H9 (cell line): ENCODE measurements at regions not wholly inside any gene's neighbourhood (a gene's known extent, or its start where the extent isn't known, plus 50 kb on each side); places are given as distances from the start of the nearest gene placed in this dataset.

Experiments
- DNase-seq: peaks from one replicate; pipeline ENCODE4 v3.0.0-alpha.2; 2017
- H2AFZ ChIP-seq: one replicate; pipeline ENCODE4 v1.6.1; 2013; ENCODE audit warnings: mild to moderate bottlenecking, low read length, control low read depth, moderate library complexity
- H2AK5ac ChIP-seq: 2 replicates; pipeline ENCODE4 v1.6.1; 2013; ENCODE audit warnings: low read length, control low read depth, mixed read lengths; ENCODE audit not compliant: insufficient read length
- H2BK120ac ChIP-seq: one replicate; pipeline ENCODE4 v1.6.1; 2013; ENCODE audit warnings: low read depth, mild to moderate bottlenecking, low read length, control low read depth, inconsistent platforms; ENCODE audit not compliant: poor library complexity, severe bottlenecking
- H2BK12ac ChIP-seq: 2 replicates; pipeline ENCODE4 v1.6.1; 2013; ENCODE audit warnings: low read length, control low read depth, mixed read lengths, low read depth; ENCODE audit not compliant: insufficient read length
- H2BK15ac ChIP-seq: 2 replicates; pipeline ENCODE4 v1.6.1; 2013; ENCODE audit warnings: low read depth, low read length, control low read depth
- H2BK20ac ChIP-seq: one replicate; pipeline ENCODE4 v1.6.1; 2013; ENCODE audit warnings: low read depth, mild to moderate bottlenecking, low read length, control low read depth, inconsistent platforms; ENCODE audit not compliant: poor library complexity, severe bottlenecking
- H2BK5ac ChIP-seq: 2 replicates; pipeline ENCODE4 v1.6.1; 2013; ENCODE audit warnings: low read length, control low read depth, mixed read lengths; ENCODE audit not compliant: insufficient read length
- H3K14ac ChIP-seq: 2 replicates; pipeline ENCODE4 v1.6.1; 2013; ENCODE audit warnings: low read length, control low read depth; ENCODE audit not compliant: insufficient read depth
- H3K18ac ChIP-seq: 2 replicates; pipeline ENCODE4 v1.6.1; 2013; ENCODE audit warnings: low read depth, mild to moderate bottlenecking, mixed read lengths, low read length, control low read depth; ENCODE audit not compliant: insufficient read length
- H3K23ac ChIP-seq: 2 replicates; pipeline ENCODE4 v1.6.1; 2013; ENCODE audit warnings: low read length, control low read depth, mixed read lengths, low read depth; ENCODE audit not compliant: insufficient read length
- H3K23me2 ChIP-seq: 2 replicates; pipeline ENCODE4 v1.6.1; 2013; ENCODE audit warnings: low read depth, mild to moderate bottlenecking, mixed read lengths, low read length, control low read depth; ENCODE audit not compliant: insufficient read length, poor library complexity, severe bottlenecking
- H3K27ac ChIP-seq: 2 replicates; pipeline ENCODE4 v1.5.1; 2013; ENCODE audit warnings: low read length, control low read depth, mixed read lengths, low read depth; ENCODE audit not compliant: insufficient read length
- H3K27me3 ChIP-seq: 2 replicates; pipeline ENCODE4 v1.6.1; 2013; ENCODE audit warnings: low read length, control low read depth, inconsistent platforms; ENCODE audit not compliant: insufficient read depth
- H3K4ac ChIP-seq: 2 replicates; pipeline ENCODE4 v1.6.1; 2013; ENCODE audit warnings: low read depth, mild to moderate bottlenecking, control low read depth, inconsistent platforms, low read length, moderate library complexity
- H3K4me1 ChIP-seq: 2 replicates; pipeline ENCODE4 v1.6.1; 2013; ENCODE audit warnings: low read length, control low read depth, inconsistent platforms; ENCODE audit not compliant: insufficient read depth
- H3K4me2 ChIP-seq: 2 replicates; pipeline ENCODE4 v1.6.1; 2013; ENCODE audit warnings: low read length, control low read depth, mixed read lengths; ENCODE audit not compliant: insufficient read length, insufficient read depth
- H3K56ac ChIP-seq: 2 replicates; pipeline ENCODE4 v1.6.1; 2013; ENCODE audit warnings: low read depth, mild to moderate bottlenecking, mixed read lengths, low read length, control low read depth; ENCODE audit not compliant: insufficient read length
- H3K79me1 ChIP-seq: 2 replicates; pipeline ENCODE4 v1.6.1; 2013; ENCODE audit warnings: low read depth, mild to moderate bottlenecking, moderate library complexity, low read length, control low read depth, inconsistent platforms; ENCODE audit not compliant: insufficient read depth, poor library complexity, severe bottlenecking
- H3K79me2 ChIP-seq: 2 replicates; pipeline ENCODE4 v1.6.1; 2013; ENCODE audit warnings: low read length, control low read depth, inconsistent platforms; ENCODE audit not compliant: insufficient read depth
- H3K9ac ChIP-seq: 2 replicates; pipeline ENCODE4 v1.6.1; 2013; ENCODE audit warnings: low read length, control low read depth, mixed read lengths; ENCODE audit not compliant: insufficient read length; ENCODE audit errors: extremely low read depth
- H3K9me3 ChIP-seq: one replicate; pipeline ENCODE4 v1.6.1; 2013; ENCODE audit warnings: low read depth, low read length, inconsistent platforms; ENCODE audit not compliant: control insufficient read depth
- H3T11ph ChIP-seq: one replicate; pipeline ENCODE4 v1.6.1; 2013; ENCODE audit warnings: mild to moderate bottlenecking, low read length, control low read depth, inconsistent platforms
- H4K20me1 ChIP-seq: one replicate; pipeline ENCODE4 v1.6.1; 2013; ENCODE audit not compliant: control insufficient read depth, insufficient read length, insufficient read depth
- H4K5ac ChIP-seq: 2 replicates; pipeline ENCODE4 v1.6.1; 2013; ENCODE audit warnings: low read depth, mild to moderate bottlenecking, mixed read lengths, low read length, control low read depth; ENCODE audit not compliant: insufficient read length
- H4K8ac ChIP-seq: replicated peaks from 2 replicates; pipeline ENCODE4 v1.6.1; 2013; ENCODE audit warnings: low read length, control low read depth, mixed read lengths, low read depth; ENCODE audit not compliant: insufficient read length
- H4K91ac ChIP-seq: 2 replicates; pipeline ENCODE4 v1.6.1; 2013; ENCODE audit warnings: low read depth, mild to moderate bottlenecking, moderate library complexity, mixed read lengths, low read length, control low read depth; ENCODE audit not compliant: insufficient read length
- H3K27ac Mint-ChIP-seq, 3 experiments: 2 replicates in 2 of 3; 3 replicates in 1 of 3; pipeline ENCODE4 v1.8.0; 2020 to 2021; ENCODE audit warnings: mixed read lengths in 3 of 3, mild to moderate bottlenecking in 1 of 3, moderate library complexity in 1 of 3
- H3K27me3 Mint-ChIP-seq: 2 replicates; pipeline ENCODE4 v1.8.0; 2021; ENCODE audit warnings: low read depth, mild to moderate bottlenecking, moderate library complexity, mixed read lengths
- H3K36me3 Mint-ChIP-seq, 3 experiments: 2 replicates in 2 of 3; 3 replicates in 1 of 3; pipeline ENCODE4 v1.8.0; 2020 to 2021; ENCODE audit warnings: low read depth in 3 of 3, mixed read lengths in 3 of 3; ENCODE audit not compliant: insufficient read depth in 1 of 3
- H3K4me1 Mint-ChIP-seq, 2 experiments: 2 replicates each; pipeline ENCODE4 v1.8.0; 2020; ENCODE audit warnings: mixed read lengths in 2 of 2
- H3K4me3 Mint-ChIP-seq, 2 experiments: 2 replicates in 1 of 2; 3 replicates in 1 of 2; pipeline ENCODE4 v1.8.0; 2020 to 2021; ENCODE audit warnings: mild to moderate bottlenecking in 2 of 2, mixed read lengths in 2 of 2, moderate library complexity in 1 of 2
- H3K9me3 Mint-ChIP-seq, 2 experiments: 2 replicates in 1 of 2; 3 replicates in 1 of 2; pipeline ENCODE4 v1.8.0; 2020; ENCODE audit warnings: mild to moderate bottlenecking in 2 of 2, mixed read lengths in 2 of 2, moderate library complexity in 1 of 2
- CTCF ChIP-seq: fragments of 200-600 bp; sonication (generic); conservative IDR thresholded peaks from 3 replicates; pipeline ENCODE4 v1.8.0; 2021; ENCODE audit warnings: antibody characterized with exemption, mild to moderate bottlenecking
- WGBS: extraction: QIAGEN DNeasy Blood & Tissue Kit; methylation state at CpG from one replicate; pipeline ENCODE4 v1.1.7; 2013; ENCODE audit warnings: missing lambda C conversion rate, low lambda C conversion rate, mixed read lengths; ENCODE audit not compliant: insufficient read length; ENCODE audit errors: extremely low coverage; 5-methylcytosine and 5-hydroxymethylcytosine counted together

DNA sequence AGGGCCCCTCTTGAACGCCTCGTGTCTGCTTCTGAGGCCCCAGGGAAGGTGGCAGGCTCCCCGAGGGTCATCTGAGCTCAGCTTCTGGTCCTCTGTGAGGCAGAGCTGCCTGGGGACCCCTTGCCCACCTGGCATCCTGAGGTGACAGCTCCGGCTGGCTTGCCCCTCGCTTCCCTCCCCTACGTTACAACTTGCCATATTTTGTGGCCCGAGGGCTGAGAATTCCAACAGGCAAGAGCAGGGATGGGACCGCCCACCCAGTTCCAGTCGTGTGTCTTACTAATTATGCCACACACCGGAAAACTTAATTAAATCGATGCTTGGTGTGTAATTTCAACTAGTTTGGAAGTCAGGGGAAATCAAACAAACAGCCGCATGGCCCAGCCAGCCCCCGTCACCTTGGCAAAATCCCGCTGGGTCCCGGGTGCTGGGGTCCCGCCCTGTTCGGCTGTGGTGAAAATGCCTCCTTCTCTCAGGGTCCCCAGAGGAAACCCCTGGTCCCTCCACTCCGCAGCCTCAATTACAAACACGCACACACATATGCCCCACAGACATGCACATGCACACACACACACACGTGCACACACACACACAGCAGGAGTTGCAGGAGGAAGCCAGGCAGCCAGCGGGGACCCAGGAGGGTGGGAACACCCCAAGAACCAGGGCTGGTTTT, 221.0 kb upstream of the IER5L start:
- H3K27me3 ChIP-seq = no peaks in the 10 kb centered on the region; the same call in 1 of the 2 replicates
- Mint-ChIP-seq H3K27ac (no peak overlapping the region; a peak in 1 of 7 replicates), H3K36me3 (no peaks in the 10 kb centered on the region), H3K4me3 (no peak overlapping the region), H3K27me3 (peaks cover 21% of the 10 kb centered on the region), H3K4me1 (peaks cover 18 to 27% of the 10 kb centered on the region in 2 experiments), H3K9me3 (no peaks in the 10 kb centered on the region)
- no peak overlapping the region for H2BK12ac ChIP-seq
- no peak overlapping the region for H3K4ac ChIP-seq
- no peak overlapping the region for H4K5ac ChIP-seq
- H3K79me1 ChIP-seq = no peaks in the 10 kb centered on the region
- no CpG with 5 or more reads among the region's 21 CpGs for WGBS
- H3K9ac ChIP-seq = no peak overlapping the region
- no peaks in the 10 kb centered on the region for H3K9me3 ChIP-seq
- no peak overlapping the region for H3K4me2 ChIP-seq
- H3K23ac ChIP-seq = no peak overlapping the region
- H2BK15ac ChIP-seq = no peak overlapping the region
- H2AFZ ChIP-seq = no peak overlapping the region
- DNase-seq = no peak
- TF ChIP-seq CTCF = no peak
- H3K79me2 ChIP-seq = no peaks in the 10 kb centered on the region
- no peak overlapping the region for H3K14ac ChIP-seq
- H3T11ph ChIP-seq = no peak overlapping the region
- no peaks in the 10 kb centered on the region for H3K23me2 ChIP-seq
- no peaks in the 10 kb centered on the region; the same call in 1 of the 2 replicates for H3K4me1 ChIP-seq
- no peak overlapping the region for H3K18ac ChIP-seq
- H3K56ac ChIP-seq = no peak overlapping the region
- no peak overlapping the region for H2AK5ac ChIP-seq
- H4K91ac ChIP-seq = no peak overlapping the region
- H2BK120ac ChIP-seq = no peak overlapping the region
- H2BK5ac ChIP-seq = no peak overlapping the region
- H2BK20ac ChIP-seq = no peak overlapping the region
- no peak overlapping the region for H4K8ac ChIP-seq
- no peak overlapping the region for H3K27ac ChIP-seq
- no peaks in the 10 kb centered on the region for H4K20me1 ChIP-seq
